Thymus (tissue), 11 donors: ENCODE measurements at regions not wholly inside any gene's neighbourhood (a gene's known extent, or its start where the extent isn't known, plus 50 kb on each side); places are given as distances from the start of the nearest gene placed in this dataset.
"Not testable (repeated sequence)": the region's sequence is repeated elsewhere in the genome, so short reads cannot be mapped to it uniquely, and the experiment has no call there.

ENCODE experiments used
- DNase-seq, 9 donors: peaks; one replicate each; pipeline ENCODE4 v3.0.0-alpha.2; 2013; ENCODE audit warnings: low spot score in 9 of 9, low read depth in 6 of 9, missing footprints in 1 of 9
- H3K27ac ChIP-seq, 2 donors: one replicate each; pipeline ENCODE4 v1.5.1; 2013; ENCODE audit warnings: control low read depth in 1 of 2, low read depth in 1 of 2, low read length in 1 of 2, mild to moderate bottlenecking in 1 of 2, moderate library complexity in 1 of 2
- H3K27me3 ChIP-seq, 2 donors: one replicate each; pipeline ENCODE4 v1.5.1; 2013; ENCODE audit warnings: low read length in 1 of 2; ENCODE audit not compliant: control insufficient read depth in 2 of 2, insufficient read depth in 1 of 2
- H3K36me3 ChIP-seq, 2 donors: one replicate each; pipeline ENCODE4 v1.5.1; 2013; ENCODE audit warnings: low read length in 1 of 2, mild to moderate bottlenecking in 1 of 2, moderate library complexity in 1 of 2; ENCODE audit not compliant: control insufficient read depth in 2 of 2, insufficient read depth in 2 of 2
- H3K4me1 ChIP-seq, 2 donors: one replicate each; pipeline ENCODE4 v1.5.1; 2013; ENCODE audit warnings: low read length in 2 of 2; ENCODE audit not compliant: control insufficient read depth in 2 of 2, insufficient read depth in 2 of 2
- H3K4me3 ChIP-seq, 2 donors: one replicate each; pipeline ENCODE4 v1.5.1; 2013; ENCODE audit warnings: low read length in 2 of 2, control low read depth in 1 of 2, mild to moderate bottlenecking in 1 of 2
- H3K9me3 ChIP-seq, 2 donors: one replicate each; pipeline ENCODE4 v1.5.1; 2013; ENCODE audit warnings: low read length in 1 of 2, mild to moderate bottlenecking in 1 of 2; ENCODE audit not compliant: control insufficient read depth in 2 of 2, insufficient read depth in 1 of 2
- WGBS: extraction: QIAGEN DNeasy Blood & Tissue Kit; methylation state at CpG from one replicate; pipeline ENCODE4 v1.1.7; 2013; 5-methylcytosine and 5-hydroxymethylcytosine counted together
- donor health status: healthy.

DNA sequence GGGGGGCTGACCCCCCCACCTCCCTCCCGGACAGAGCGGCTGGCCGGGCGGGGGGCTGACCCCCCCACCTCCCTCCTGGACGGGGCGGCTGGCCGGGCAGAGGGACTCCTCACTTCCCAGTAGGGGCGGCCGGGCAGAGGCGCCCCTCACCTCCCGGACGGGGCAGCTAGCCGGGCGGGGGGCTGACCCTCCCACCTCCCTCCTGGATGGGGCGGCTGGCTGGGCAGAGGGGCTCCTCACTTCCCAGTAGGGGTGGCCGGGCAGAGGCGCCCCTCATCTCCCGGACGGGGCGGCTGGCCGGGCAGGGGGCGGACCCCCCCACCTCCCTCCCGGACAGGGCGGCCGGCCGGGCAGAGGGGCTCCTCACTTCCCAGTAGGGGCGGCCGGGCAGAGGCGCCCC lies 234.3 kb upstream of the VCX start:
- not testable (repeated sequence) for H3K9me3 ChIP-seq, H3K27me3 ChIP-seq, DNase-seq, H3K27ac ChIP-seq, H3K36me3 ChIP-seq, H3K4me1 ChIP-seq, H3K4me3 ChIP-seq
- WGBS = 94% methylated on average over 22 of the region's 29 CpGs

DNA sequence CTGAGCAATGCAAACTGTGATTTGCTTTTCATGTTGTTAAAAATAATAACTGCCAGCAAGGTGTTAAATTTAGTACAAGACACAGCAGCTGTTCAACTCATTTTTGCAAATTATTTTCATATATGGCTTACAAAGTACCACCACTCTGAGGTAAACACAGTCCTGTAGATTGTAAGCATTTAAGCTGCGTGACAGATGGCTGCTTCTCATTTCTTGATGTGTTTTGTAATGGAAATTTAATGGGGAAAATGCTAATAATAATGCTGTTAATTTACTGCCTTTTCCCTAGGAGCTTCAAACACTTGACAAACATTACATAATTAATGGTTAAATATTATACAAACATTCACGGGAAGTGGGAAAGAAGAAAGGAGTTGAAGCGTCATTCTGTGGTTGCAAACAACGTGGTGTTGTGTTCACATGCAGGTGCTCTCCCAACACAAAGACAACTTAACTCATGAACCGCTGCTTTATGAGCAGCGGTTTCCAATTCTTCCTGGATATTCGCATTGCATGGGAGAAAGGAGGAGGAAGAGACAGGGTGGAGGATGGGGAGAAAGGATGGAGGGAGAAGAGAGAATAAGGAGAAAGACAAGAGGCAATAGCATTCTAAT lies 236.8 kb upstream of the VCX start:
- H3K4me3 ChIP-seq = no peak overlapping the region
- H3K9me3 ChIP-seq = no peaks in the 10 kb centered on the region
- H3K36me3 ChIP-seq = no peaks in the 10 kb centered on the region
- no peaks in the 10 kb centered on the region for H3K4me1 ChIP-seq
- WGBS = 86% methylated on average over 7 of the region's 7 CpGs
- H3K27me3 ChIP-seq = no peaks in the 10 kb centered on the region
- no peak for DNase-seq
- no peak overlapping the region for H3K27ac ChIP-seq

DNA sequence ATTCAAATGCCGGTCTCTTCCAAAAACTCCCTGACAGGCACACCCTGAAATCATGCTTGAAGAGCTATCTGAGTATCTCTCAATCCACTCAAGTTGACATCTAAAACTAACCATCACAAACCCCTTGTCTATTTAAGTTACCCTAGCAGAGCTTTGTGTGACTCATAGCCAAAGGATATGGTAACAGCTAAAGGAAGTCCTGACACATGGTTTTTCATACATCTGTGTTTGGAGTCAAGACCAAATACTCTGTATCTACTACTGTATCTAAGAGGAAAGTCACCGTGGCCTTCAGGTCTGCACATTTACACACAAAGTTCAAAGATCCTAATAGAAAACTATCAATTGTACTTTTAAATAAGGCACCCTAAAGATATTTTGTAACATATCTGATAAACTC lies 239.6 kb upstream of the VCX start:
- DNase-seq = no peak
- Histone ChIP-seq H3K36me3 (no peaks in the 10 kb centered on the region), H3K4me3 (no peak overlapping the region), H3K27me3 (no peaks in the 10 kb centered on the region), H3K27ac (no peak overlapping the region), H3K4me1 (no peaks in the 10 kb centered on the region), H3K9me3 (no peaks in the 10 kb centered on the region)
- 94% methylated on average over 2 of the region's 2 CpGs for WGBS

DNA sequence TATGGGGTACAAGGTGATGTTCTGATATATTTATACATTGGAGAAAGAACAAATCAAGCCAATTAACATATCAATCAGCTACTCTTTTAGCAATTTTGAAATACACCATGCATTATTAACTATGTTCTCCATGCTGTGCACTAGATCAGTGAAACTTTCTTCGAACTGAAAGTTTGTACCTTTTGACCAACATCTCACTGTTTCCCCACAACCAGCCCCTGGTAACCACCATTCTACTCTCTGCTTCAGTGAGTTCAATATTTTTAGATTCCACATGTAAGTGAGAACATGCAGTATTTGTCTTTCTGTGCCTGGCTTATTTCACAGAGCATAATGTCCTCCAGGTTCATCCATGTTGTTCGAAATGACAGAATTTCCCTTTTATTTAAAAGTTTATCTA lies 246.1 kb upstream of the VCX start:
- Histone ChIP-seq H3K27ac (no peak overlapping the region), H3K4me3 (no peak overlapping the region), H3K4me1 (no peaks in the 10 kb centered on the region), H3K36me3 (no peaks in the 10 kb centered on the region), H3K27me3 (no peaks in the 10 kb centered on the region), H3K9me3 (no peaks in the 10 kb centered on the region)
- WGBS = 47% methylated on average over 2 of the region's 2 CpGs
- no peak for DNase-seq

DNA sequence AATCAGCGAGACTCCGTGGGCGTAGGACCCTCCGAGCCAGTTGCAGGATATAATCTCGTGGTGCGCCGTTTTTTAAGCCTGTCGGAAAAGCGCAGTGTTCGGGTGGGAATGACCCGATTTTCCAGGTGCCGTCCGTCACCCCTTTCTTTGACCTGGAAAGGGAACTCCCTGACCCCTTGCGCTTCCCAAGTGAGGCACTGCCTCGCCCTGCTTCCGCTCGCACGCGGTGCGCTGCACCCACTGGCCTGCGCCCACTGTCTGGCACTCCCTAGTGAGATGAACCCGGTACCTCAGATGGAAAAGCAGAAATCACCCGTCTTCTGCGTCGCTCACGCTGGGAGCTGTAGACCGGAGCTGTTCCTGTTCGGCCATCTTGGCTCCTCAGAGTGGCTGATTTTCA lies 249.6 kb upstream of the VCX start:
- not testable (repeated sequence) for H3K4me1 ChIP-seq, DNase-seq, H3K9me3 ChIP-seq, H3K27me3 ChIP-seq, H3K27ac ChIP-seq, H3K36me3 ChIP-seq, H3K4me3 ChIP-seq
- 96% methylated on average over 28 of the region's 28 CpGs for WGBS

DNA sequence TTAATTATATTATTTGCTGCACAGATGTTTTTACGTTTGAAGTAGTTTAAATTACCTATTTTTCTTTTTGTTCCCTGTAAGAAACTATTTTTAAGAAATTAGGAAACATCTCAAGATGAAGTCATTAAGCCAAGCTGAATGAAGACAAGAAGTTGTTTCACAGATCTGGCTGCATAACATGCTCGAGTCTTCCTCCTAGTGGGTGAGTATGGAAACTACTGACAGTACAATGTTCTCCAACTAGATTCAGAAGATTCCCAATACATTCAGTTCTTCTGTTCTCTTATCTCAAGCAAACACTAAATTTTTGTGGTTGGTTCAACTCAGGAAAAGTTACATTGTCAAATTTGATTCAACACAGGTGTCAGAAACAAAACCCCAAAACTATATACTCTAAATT lies 256.8 kb upstream of the VCX start:
- Histone ChIP-seq H3K27ac (no peak overlapping the region), H3K9me3 (no peaks in the 10 kb centered on the region), H3K4me1 (no peaks in the 10 kb centered on the region), H3K27me3 (no peaks in the 10 kb centered on the region), H3K4me3 (no peak overlapping the region), H3K36me3 (no peaks in the 10 kb centered on the region)
- DNase-seq = peak in 4 of 9 donors; percentile 1 to 51 (median 14)
- WGBS = 7% methylated on average over 2 of the region's 2 CpGs

DNA sequence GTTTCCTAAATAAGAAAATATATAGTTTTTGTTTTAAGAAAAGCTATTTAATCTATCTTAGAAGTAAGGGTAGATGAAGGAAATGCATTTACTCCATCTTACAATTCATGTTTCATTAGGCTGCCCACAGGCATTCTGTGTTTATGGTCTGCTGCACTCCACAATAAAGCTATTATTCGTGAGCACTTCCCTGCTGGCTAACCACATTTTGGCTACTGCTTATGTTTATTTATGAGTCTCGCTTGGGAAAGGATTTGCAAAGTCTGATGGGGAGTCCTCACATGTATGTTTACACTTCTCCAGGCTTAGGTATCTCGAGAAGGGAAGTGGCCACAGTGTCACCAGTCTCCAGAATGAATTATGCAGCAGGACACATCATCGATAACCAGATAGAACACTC lies 260.8 kb upstream of the VCX start:
- no peaks in the 10 kb centered on the region for H3K9me3 ChIP-seq
- H3K36me3 ChIP-seq = no peaks in the 10 kb centered on the region
- DNase-seq = no peak
- no peaks in the 10 kb centered on the region for H3K27me3 ChIP-seq
- H3K27ac ChIP-seq = no peak overlapping the region
- H3K4me3 ChIP-seq = no peak overlapping the region
- H3K4me1 ChIP-seq = no peaks in the 10 kb centered on the region
- 64% methylated on average over 4 of the region's 4 CpGs for WGBS

DNA sequence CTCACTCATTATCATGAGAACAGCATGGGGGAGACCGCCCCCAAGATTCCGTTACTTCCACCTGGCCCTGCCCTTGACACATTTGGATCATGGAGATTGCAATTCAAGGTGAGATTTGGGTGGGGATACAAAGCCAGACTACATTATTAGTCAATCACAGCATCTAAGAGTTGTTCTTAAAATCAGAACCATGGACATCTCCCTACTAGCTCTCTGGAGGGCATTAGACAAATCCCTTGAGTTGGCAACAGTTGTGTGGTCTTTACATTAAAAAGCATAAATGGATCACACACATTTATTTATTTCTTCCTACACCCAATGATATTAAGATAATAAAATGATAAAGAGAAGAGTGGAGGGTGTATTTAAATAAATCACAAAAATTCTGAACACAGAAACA lies 262.8 kb upstream of the VCX start:
- H3K27me3 ChIP-seq = no peaks in the 10 kb centered on the region
- no peak for DNase-seq
- 75% methylated on average over 2 of the region's 2 CpGs for WGBS
- no peaks in the 10 kb centered on the region for H3K9me3 ChIP-seq
- no peaks in the 10 kb centered on the region for H3K36me3 ChIP-seq
- no peak overlapping the region for H3K27ac ChIP-seq
- H3K4me3 ChIP-seq = no peak overlapping the region
- no peaks in the 10 kb centered on the region for H3K4me1 ChIP-seq

DNA sequence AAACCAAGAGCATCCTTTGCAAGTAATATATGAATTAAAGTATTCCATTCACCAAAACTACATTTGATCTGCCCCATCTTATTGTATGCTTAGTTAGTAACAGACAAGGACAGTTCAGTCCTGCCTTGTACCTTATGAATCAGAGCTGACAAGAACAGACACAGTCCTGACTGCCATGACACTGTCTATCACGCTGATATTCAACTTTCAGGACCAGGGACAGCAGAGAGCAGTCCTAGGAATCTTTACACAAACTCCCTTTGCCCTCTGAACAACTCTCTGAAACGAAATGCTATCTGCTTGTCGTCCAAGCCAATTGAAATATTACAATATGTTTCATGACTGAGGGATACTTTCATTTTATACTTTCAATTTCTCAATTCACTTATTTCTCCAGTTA lies 268.6 kb upstream of the VCX start:
- Histone ChIP-seq H3K4me1 (no peaks in the 10 kb centered on the region), H3K27ac (no peak overlapping the region), H3K9me3 (no peaks in the 10 kb centered on the region), H3K4me3 (no peak overlapping the region), H3K36me3 (no peaks in the 10 kb centered on the region), H3K27me3 (no peaks in the 10 kb centered on the region)
- 12% methylated on average over 3 of the region's 3 CpGs for WGBS
- peak in 4 of 9 donors; percentile 0 to 51 (median 10) for DNase-seq
